Fibroblast of peridontal ligament (primary cell): ENCODE measurements at regions not wholly inside any gene's neighbourhood (a gene's known extent, or its start where the extent isn't known, plus 50 kb on each side); places are given as distances from the start of the nearest gene placed in this dataset.

Experiments
- DNase-seq: peaks from one replicate; pipeline ENCODE4 v3.0.0-alpha.2; 2010; ENCODE audit errors: extremely low read depth

DNA sequence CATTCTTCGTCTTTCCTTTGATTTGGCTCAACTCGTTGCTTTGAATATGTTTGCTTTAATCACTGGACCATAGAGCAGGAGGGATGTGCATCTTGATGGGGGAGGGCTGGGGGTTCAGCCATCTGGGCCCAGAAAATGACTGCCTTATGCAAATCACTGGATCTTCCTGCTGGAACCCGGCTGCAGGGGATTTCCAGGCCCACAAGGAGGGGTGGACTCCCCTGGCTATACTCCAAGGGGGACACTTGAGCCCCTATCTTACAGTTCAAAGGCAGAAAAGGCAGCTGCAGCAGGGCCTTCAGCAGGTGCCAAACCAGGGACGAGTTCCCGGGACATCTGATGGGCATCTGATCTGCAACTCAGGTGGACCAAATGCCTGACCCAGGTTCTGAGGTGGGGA is 122.5 kb downstream of the DICER1 start:
- no peak for DNase-seq

DNA sequence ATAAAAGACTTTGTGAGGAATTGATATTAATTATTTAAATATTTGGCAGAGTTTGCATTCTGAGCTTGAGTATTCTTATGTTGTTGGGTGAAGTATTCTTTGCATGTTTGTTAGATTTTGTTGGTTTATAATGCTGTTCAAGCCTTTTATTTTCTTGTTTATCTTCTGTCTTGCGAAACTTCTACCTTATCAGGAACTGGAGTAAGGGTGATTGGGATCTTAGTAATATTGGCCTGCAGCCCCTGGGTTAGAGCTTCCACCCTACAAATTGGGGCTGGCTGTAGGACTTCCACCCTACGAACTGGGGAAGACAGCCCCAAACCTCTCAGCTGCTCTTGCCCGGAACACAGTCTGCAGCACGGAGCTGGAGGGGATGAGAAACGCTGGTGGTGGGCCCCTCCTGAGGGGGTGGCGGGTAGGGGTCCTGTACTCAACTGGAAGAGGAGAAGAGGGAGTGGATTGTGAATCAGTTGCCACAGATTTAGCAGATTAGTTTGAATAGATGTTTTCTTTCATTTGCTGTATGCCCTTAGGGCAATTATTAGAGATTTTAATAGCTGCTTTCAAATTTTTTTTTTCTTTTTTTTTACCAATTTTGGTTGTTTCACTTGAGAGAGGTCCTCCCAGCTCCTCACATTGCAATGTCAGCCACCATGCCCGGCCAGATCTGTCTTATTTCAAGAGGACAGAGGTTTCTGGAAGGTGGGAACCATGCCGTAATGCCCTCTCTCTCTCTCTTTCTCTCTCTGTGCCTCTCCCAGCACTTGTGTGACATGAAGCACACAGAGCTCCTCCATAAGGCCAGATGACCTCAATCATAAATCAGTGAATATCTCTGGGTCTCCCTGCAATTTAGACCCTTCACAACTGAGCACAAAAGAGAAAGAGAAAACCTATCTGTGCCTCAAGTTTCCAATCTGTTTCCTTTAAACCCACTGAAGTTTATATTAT is 123.4 kb downstream of the DICER1 start:
- no peak for DNase-seq

DNA sequence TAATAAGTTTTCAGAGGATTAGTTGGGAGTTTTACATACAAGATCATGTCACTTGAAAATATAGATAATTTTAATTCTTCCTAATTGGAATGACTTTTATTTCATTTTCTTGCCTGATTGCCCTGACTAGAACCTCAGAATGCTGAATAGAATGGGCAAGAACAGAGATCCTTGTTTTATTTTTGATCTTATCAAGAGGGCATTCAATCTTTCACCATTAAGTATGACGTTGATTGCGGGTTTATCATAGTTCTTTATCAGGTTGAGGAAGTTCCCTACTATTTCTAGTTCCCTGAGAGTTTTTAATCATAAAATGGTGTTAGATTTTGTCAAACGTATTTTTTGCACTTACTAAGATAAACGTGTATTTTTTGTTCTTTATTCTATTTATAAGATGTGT is 124.3 kb downstream of the DICER1 start:
- no peak for DNase-seq

DNA sequence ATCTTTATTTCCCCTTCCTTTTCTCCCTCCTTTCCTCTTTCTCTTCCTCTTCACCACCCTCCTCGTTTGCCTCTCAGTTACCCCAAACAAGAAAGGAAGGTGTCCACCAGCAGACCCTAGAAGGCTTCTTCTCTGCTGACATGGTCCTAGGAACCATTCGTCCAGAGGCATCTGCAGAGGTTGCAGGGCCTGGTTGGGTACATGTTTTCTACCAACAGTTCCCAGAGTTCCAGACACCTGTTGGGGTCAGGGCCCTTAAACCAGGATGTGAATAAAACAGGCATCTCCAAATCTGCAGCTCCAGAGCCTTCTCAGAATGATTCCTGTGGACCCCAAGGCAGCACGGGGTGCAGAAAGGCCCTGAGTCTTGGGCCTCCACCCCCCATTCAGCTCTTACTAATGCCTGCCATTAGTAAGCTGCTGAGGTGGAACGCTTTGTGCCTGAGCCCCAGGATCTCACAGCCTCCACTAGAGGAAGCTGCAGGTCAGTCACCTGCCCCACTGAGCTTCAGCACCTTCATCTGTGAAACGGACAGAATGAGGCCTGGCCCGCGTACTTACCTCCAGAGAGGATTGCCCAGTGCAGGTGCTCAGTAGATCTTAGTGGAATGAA is 130.4 kb downstream of the DICER1 start:
- DNase-seq: no peak

DNA sequence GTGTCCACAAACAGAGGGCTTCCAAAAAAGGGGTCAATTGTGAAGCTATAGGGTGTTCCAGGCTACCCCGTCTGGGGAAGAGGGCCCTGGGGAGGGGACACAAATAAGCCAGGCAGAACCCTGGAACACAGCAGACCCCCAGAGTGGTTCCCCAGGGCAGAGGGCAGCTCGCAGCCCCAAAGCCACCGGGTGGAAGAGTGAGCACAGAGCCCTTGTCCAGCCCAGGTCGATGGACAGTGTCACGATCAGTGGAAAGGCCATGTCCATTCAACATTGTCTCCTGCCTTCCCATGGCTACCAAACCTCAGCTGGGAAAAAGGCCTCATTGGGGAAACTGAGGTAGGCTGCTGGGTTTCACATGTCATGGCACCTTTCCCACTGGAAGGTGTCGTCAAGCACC is 131.4 kb downstream of the DICER1 start:
- no peak for DNase-seq

DNA sequence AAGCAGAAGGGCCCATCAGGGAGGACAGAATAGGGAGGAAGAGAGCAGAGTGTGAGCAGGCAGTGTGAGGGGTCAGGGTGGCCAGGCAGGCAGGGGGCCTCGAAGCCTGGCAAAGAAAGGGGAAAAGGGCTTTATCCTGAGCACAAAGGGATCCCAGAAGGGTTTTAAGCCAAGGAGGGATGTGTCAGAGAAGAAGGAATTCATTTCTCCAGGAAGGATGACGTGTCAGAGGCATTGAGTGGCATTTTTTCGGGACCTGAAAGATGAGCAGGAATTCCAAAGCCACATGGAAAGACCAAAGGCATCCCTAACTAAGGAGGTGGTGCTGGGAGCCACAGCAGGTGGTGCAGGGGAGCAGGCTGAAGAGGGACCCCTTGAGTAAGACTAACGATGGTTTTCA is 132.1 kb downstream of the DICER1 start:
- DNase-seq: no peak

DNA sequence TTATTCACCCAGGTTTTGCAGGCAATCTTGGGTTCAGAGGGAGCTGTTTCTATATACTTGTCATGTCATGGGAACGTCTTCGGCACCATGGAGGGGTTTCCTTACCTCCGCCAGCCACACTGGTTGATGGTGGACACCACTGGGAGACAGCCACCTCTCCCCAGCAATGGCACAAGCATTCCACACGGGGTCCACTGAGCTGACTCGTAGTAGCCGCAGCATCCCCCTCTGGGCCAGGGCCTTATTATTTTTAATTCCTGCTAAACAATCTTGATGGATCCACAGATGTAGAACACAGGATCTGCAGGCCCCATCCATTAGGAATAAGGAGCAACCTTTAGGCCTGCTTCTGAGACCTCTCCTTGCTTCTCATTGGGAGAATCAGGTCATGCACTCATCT is 132.9 kb downstream of the DICER1 start:
- DNase-seq: no peak

DNA sequence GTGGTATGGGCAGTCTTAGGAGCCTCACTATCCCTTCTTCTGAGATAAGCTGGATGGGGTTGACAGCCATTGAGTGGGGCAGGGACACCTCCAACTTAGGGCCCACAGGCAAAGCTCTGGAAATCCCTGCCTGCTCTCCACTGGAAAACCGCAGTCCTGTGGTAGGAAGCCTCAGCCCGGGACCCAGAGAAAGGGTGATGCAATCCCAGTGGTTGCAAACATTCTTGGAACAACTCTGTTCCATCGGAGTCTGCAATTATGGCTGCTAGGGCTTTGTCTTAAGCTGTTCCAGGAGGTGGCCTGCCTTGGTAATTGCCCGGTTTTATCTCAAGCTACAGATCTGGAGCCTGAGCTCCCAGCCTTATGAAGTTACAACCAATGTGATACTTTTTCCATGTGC is 133.4 kb downstream of the DICER1 start:
- DNase-seq: peak; percentile 70

DNA sequence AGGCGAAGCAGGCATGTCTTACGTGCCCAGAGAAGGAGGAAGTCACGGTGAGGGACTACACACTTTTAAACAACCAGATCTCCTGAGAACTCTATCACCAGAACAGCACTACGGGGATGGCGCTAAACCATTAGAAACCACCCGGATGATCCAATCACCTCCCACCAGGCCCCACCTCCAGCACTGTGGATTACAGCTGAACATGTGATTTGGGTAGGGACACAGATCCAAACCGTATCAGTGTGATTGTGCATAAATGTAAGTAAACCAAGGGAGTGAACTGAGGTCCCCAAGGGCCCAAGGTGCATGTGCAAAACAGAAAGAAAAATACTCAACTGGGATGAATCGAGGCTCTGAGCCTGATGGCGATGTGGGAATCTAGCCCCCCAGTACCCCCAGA is 134.2 kb downstream of the DICER1 start:
- no peak for DNase-seq

DNA sequence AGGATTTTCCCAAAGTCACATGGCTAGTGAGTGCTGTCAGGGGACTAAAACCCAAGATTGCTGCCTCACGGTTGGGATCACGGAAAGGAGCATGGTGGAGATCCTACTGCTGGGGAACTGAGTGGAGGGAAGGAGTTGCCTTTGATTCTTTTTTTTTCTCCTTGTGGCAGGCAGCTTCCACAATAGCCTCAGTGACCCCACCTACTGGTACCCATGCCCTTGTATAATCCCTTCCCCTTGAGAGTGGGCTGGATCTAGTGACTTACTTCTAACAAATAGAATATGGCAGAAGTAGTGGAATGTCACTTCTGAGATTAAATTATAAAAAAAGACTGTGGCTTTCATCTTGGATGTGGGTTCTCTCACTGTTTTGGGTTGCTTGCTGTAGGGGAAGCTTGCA is 135.7 kb downstream of the DICER1 start:
- DNase-seq: no peak

DNA sequence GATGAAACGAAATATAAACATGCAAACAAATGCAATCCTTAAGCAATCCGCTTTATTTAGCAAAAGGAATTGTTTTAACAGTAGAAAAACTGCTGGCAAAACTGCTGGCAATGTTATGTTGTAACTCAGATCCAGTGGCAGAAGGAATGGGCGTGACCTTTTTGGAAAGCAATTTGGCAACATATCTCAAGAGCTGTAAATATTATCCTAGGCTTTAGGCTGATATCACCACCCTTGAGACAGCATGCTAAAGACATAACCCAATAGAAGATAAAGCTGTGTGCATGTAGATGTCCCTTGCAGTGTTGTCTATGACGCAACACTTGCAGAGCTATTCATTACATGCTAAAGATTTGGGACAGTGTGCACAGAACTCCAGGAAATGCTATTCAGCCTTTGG is 138.5 kb downstream of the DICER1 start:
- DNase-seq: peak; percentile 45

DNA sequence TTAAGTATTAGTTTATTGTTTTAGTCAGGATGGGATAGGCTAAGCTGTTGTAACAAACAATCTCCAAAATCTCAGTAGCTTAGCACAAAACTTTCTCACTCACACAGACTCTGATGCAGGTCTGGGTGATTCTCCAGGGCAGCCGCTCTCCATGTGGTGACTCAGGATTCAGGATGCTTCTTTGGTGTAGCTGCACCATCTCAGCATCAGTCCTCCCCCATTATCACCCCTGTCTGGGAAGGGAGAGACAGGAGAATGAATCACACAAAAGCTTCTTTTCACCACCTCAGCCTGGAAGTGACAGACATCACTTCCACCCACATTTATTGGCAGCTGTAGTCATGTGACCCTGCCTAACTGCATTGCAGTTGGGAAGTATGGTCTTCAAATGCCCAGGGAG is 142.3 kb downstream of the DICER1 start:
- no peak for DNase-seq

DNA sequence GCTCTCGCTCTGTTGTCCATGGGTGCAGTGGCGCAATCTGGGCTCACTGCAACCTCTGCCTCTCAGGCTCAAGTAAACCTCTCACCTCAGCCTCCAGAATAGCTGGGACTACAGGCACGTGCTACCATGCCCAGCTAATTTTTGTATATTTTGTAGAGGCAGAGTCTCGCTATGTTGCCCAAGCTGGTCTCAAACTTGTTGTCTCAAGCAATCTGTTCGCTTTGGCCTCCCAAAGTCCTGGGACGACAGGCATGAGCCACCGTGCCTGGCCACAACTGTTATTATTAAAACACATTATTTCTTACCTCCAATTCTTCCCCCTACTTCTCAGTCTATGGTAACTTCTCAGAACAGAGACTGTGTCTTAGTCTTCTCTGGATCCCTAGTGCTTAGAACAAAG is 143.3 kb downstream of the DICER1 start:
- DNase-seq: no peak

DNA sequence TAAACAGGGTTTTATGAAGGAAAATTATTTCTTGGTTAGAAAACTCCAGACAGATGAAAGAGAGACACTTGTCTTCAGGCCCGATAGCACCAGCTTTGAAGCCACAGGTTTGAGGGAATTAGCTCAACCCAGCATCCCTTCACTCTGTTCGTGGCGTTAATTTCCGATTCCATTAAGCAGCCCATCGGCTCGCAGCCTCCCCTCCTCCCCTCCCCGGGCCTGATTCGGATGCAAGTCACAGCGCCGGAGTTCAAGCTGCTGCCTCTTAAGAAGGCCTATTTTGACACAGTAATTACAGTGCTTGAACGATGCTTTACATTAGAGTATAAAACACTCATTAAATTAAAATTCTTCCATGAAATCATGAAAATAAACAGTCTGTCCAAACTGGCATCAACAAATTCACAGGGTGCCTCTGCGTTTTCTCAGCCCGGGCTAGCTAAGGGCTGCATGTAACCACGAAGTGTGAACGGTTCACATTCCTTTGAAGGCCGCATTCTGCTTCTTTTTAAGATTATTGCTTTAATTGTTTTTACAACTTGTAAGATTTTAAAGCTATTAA is 145.8 kb downstream of the DICER1 start:
- no peak for DNase-seq

DNA sequence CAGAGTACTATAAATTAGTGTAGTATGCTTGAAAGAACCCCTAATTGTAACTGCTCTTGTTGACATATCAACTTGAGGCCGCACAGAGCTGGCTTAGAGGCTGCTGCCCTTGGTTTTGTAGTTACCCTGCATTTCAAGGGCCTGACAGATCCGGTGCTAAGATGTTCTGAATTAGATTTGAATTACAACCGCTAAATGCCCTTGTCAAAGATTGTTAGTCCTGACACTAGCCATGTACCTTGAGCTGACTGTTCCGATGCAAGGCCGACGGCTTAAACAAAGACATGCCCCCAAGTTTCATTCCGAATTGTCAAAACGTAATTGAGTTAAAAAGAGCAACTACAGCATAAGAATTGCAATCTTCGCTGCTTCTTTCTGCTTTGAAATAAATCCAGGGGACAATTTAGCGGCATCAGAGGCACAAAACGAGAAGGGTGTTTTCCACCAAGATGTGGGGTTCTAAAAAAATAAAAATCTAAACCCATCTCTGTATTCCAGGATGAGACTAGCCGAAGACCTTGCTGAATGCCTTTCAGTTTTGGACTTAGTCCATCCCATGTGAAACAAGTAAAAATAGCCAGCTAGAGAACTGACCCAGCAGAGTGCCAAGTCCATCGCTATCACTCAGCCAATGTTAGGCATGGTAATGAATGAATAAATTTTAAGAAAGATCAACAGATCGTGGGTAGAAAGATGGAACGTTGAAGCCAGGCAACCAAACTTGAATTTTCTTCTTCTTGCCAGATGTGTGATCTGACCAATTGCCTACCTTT is 148.7 kb downstream of the DICER1 start:
- no peak for DNase-seq

DNA sequence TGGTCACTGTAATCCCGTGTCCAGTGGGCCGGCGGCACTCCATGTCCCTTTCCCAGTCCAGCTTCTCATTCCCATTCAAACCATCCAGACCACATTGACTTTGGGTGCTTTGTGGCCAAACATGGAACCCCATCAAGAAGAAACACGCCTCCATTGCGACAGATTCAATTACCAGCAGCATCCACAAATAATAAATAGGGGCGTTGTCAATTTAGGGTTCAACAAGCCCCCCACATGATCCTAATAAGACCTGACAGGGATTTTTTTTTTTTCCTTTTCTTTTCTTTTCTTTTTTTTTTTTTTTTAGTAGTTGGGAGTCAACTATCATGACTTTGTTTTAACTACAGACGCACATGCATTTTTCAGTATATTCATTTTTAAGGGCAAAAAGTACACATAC is 149.4 kb downstream of the DICER1 start:
- DNase-seq: no peak

DNA sequence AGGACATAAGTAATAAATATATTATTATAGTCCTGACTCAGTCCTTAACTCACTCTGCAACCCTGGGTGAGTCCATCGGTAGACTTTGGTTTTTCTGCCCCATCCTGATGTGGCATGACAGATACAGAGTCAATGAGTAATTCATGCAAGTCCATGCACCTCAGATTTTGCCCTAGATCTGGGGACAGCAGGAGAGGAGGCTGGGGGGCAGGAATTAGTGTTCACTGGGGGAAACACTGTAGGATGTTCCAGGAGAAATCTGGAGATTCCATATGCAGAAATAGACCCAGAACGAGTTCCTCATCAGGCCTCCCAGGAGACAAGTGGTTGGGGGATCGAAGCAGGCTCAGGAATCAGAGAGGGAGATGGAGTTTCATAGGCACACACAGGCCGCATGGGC is 150.8 kb downstream of the DICER1 start:
- no peak for DNase-seq

DNA sequence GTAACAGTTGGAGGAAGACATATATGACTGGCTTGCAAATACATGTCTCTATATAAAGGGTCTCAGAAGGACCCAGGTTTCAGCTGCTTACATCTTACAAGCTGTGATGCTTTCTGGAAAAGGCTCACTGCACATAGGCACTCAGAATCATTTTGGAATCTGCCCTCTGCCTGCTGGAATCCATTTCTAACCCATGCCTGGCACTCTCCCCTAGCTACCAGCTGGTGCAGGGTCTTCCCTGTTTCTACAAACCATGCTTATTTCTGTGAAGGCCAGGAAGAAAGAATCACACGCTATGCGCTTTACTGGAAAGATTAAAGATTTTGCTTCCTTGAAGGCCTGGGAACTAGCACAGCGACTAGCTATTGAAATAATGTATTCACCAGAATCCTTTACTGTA is 151.3 kb downstream of the DICER1 start:
- no peak for DNase-seq

DNA sequence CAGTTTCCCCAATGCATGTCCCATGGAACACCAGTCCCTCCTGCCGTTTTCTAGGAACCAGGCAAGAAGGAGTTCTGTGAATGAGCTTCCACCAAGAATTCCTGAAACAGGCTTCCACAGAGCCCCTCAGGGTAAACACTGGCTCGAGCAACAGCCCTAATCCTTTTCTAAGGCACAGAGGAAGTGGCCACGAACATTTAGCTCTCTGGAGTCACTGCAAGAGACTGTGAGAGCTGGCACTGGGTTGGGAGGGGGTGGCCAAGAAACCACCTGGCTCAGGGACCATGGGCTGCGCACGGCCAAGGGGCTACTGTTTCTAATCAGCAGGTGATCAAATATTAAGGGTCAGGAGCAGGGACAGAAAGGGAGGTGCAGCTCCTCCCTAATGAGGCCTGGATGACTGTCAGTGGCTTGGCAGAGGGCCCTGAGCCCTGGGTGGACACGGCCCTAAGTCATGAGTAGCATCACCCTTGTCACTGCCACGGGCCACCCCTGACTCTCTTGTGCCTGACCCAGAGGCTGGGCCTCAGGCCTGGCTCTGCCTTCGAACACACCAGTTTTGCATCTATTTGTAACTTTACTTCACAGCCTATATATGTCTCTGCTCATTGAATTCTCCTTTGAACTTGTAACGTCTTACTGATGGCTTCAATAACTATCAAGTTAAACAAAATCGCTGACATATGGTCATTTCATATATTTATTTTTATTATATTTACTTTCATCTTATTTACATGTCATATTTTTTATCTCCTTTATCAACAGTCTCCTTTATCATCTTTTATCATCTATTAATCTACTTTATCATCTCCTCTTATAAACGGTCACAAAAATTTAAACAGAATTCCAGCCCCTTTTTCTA is 154.0 kb downstream of the DICER1 start:
- DNase-seq: no peak

DNA sequence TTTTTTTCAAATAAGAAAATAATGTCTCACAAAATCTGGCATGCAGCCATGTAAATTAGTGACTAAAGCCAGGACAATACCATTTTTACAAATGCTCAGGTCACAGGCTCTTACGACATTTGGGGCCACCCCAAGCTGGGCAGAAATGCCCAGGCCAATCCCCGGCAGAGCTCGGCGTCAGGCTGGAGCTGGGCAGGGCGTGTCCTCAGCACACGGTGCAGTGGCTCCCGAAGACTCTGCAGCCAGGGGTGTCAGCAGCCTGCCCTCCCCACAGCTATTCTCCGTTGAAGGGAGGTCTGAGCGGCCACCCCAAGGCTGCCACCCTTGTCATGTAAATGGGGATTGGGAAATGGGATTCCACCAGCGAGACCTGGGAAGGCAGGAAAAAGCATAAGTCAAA is 158.6 kb downstream of the DICER1 start:
- no peak for DNase-seq

DNA sequence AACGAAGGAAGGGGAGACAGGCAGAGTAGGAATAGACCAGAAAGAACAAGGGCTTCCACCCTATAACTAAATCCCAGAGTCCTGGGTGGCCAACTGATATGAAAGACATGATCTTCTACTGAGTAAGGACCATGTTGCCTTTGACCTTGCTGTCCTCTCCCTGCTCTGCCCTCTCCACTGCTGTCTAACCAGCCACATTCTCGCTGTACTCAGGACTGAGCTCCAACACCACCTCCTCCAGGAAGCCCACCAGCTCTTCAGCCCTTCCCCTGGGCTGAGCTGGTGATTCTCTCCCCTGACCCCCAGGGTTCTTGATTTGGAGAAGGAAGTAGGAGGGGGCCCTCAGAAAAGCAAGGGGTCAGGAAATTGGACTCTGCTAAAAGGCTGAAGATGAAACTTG is 159.2 kb downstream of the DICER1 start:
- no peak for DNase-seq
